NCI-H1048 (cell line): ENCODE measurements at regions not wholly inside any gene's neighbourhood (a gene's known extent, or its start where the extent isn't known, plus 50 kb on each side); places are given as distances from the start of the nearest gene placed in this dataset.
A peak's percentile ranks its signal among the peaks of the same experiment; 100 is the strongest.

Source experiments
- DNase-seq: peaks from one replicate; lab custom pipeline; 2025; lab: John Stamatoyannopoulos, UW

GRCh38 chr10:132467464-132468149 is 70.0 kb upstream of the INPP5A start:
- no peak for DNase-seq

- DNase-seq: no peak
Measured at GRCh38 chr10:132468216-132468615, 69.4 kb upstream of the INPP5A start.

- DNase-seq: no peak
Measured at GRCh38 chr10:132468651-132469050, 68.9 kb upstream of the INPP5A start.

- peak; percentile 54 for DNase-seq
Measured at GRCh38 chr10:132469197-132469884, 68.2 kb upstream of the INPP5A start.

GRCh38 chr10:132470410-132471124 is 67.0 kb upstream of the INPP5A start:
- no peak for DNase-seq

- no peak for DNase-seq
Measured at GRCh38 chr10:132471125-132471451, 66.5 kb upstream of the INPP5A start.

GRCh38 chr10:132471484-132471883 is 66.1 kb upstream of the INPP5A start:
- no peak for DNase-seq

- no peak for DNase-seq
Measured at GRCh38 chr10:132475086-132475485, 62.5 kb upstream of the INPP5A start.

GRCh38 chr10:132476146-132477065 is 61.2 kb upstream of the INPP5A start:
- no peak for DNase-seq

- DNase-seq: no peak
Measured at GRCh38 chr10:132477066-132477397, 60.6 kb upstream of the INPP5A start.

- DNase-seq: no peak
Measured at GRCh38 chr10:132477398-132478340, 59.9 kb upstream of the INPP5A start.

GRCh38 chr10:132478341-132479023 is 59.1 kb upstream of the INPP5A start:
- DNase-seq: no peak

- DNase-seq: no peak
Measured at GRCh38 chr10:132479024-132479602, 58.5 kb upstream of the INPP5A start.

GRCh38 chr10:132479603-132480221 is 57.9 kb upstream of the INPP5A start:
- no peak for DNase-seq

- DNase-seq: no peak
Measured at GRCh38 chr10:132480356-132480755, 57.2 kb upstream of the INPP5A start.

- DNase-seq: no peak
Measured at GRCh38 chr10:132481690-132482089, 55.9 kb upstream of the INPP5A start.

- DNase-seq: no peak
Measured at GRCh38 chr10:132482090-132482800, 55.3 kb upstream of the INPP5A start.

- no peak for DNase-seq
Measured at GRCh38 chr10:132483394-132483793, 54.2 kb upstream of the INPP5A start.

GRCh38 chr10:132484922-132485321 is 52.7 kb upstream of the INPP5A start:
- DNase-seq: no peak
